SK-N-MC (cell line): ENCODE measurements at regions not wholly inside any gene's neighbourhood (a gene's known extent, or its start where the extent isn't known, plus 50 kb on each side); places are given as distances from the start of the nearest gene placed in this dataset.

ENCODE experiments used
- DNase-seq: peaks from one replicate; pipeline ENCODE4 v3.0.0-alpha.2; 2011; ENCODE audit warnings: low read depth, low spot score
- H3K27ac ChIP-seq: fragments of 200-600 bp; sonication (generic); 2 replicates; pipeline ENCODE4 v1.5.1; 2016; ENCODE audit warnings: mixed run types
- H3K36me3 ChIP-seq: fragments of 200-600 bp; sonication (generic); 2 replicates; pipeline ENCODE4 v1.6.1; 2017; ENCODE audit warnings: antibody characterized with exemption, low read length, mixed read lengths; ENCODE audit not compliant: insufficient read depth
- H3K4me3 ChIP-seq: fragments of 200-600 bp; sonication (generic); 2 replicates; pipeline ENCODE4 v1.5.1; 2016
- H3K9ac ChIP-seq: fragments of 200-600 bp; sonication (generic); 2 replicates; pipeline ENCODE4 v1.8.0; 2017; ENCODE audit warnings: mixed run types, mixed read lengths; ENCODE audit not compliant: insufficient read length
- H3K9me3 ChIP-seq: fragments of 200-600 bp; sonication (generic); 2 replicates; pipeline ENCODE4 v1.6.1; 2017; ENCODE audit warnings: low read depth, mild to moderate bottlenecking, antibody characterized with exemption, low read length, moderate library complexity, mixed read lengths
- EZH2 ChIP-seq: fragments of 200-600 bp; sonication (generic); IDR thresholded peaks from one replicate; pipeline ENCODE4 v1.6.1; 2017; ENCODE audit warnings: antibody characterized with exemption
- FOXP2 ChIP-seq: optimal IDR thresholded peaks from 2 replicates; pipeline ENCODE3; 2011; ENCODE audit warnings: mild to moderate bottlenecking, moderate library complexity; ENCODE audit not compliant: insufficient read depth; ENCODE audit errors: extremely low read length, control extremely low read depth
- POLR2AphosphoS5 ChIP-seq: IDR thresholded peaks from 2 replicates; pipeline ENCODE4 v1.6.1; 2012; ENCODE audit warnings: mild to moderate bottlenecking, low read depth, low read length, borderline replicate concordance

DNA sequence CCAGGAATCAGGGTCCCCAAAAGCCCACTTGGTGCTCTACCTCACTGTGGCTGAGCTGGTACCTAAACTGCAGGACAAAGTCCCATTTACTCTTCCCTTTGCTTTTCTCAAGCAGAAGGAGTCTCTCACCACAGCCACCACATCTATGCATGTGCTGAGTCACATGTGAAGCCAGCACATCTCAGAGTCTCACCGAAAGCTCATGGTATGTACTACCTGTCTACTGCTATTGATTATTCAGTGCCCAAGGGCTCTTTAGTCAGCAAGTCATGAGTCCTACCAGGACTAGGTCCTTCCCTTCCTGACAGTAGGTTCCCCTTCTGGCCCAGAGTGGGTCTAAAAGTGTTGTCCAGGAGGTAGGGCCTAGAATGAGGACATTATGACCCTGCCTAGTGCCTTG is 130.7 kb upstream of the NTRK2 start:
- Histone ChIP-seq H3K27ac (no peak overlapping the region), H3K9ac (no peak overlapping the region), H3K4me3 (no peak overlapping the region), H3K36me3 (no peaks in the 10 kb centered on the region), H3K9me3 (no peaks in the 10 kb centered on the region)
- no peak for DNase-seq
- no peak for TF ChIP-seq EZH2
- no peak for TF ChIP-seq FOXP2
- TF ChIP-seq POLR2AphosphoS5: no peak

DNA sequence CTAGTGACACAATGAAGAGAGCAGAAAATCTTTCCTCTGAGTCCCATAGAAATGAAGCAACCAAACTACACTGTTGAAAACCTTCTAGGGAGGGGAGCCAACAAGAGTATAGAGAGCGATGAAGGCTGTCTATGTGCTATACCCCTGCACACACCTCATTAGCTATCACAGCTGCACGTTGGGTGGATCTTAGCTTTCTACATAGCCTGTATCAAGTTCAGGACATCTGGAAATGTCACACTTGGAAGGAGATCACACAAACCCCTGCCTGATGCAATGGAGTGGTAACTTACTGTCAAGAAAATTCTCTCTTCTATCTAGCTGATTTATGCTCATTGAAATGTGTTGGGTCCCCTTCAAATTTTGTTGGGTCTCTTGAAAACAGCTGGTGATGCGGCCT is 127.0 kb upstream of the NTRK2 start:
- no peak overlapping the region for H3K4me3 ChIP-seq
- DNase-seq: no peak
- TF ChIP-seq EZH2 (no peak), POLR2AphosphoS5 (no peak), FOXP2 (no peak)
- no peaks in the 10 kb centered on the region for H3K36me3 ChIP-seq
- H3K9ac ChIP-seq: no peak overlapping the region
- no peaks in the 10 kb centered on the region for H3K9me3 ChIP-seq
- H3K27ac ChIP-seq: no peak overlapping the region

- no peak for DNase-seq
- no peak overlapping the region for H3K4me3 ChIP-seq
- H3K9me3 ChIP-seq: no peaks in the 10 kb centered on the region
- no peak overlapping the region for H3K27ac ChIP-seq
- TF ChIP-seq EZH2 (no peak), FOXP2 (no peak), POLR2AphosphoS5 (no peak)
- H3K36me3 ChIP-seq: no peaks in the 10 kb centered on the region
- no peak overlapping the region for H3K9ac ChIP-seq
Measured at GRCh38 chr9:84554069-84554664, 115.4 kb upstream of the NTRK2 start.

- H3K4me3 ChIP-seq: no peak overlapping the region
- H3K9me3 ChIP-seq: no peaks in the 10 kb centered on the region
- DNase-seq: no peak
- no peak overlapping the region for H3K27ac ChIP-seq
- no peak overlapping the region for H3K9ac ChIP-seq
- H3K36me3 ChIP-seq: no peaks in the 10 kb centered on the region
- TF ChIP-seq POLR2AphosphoS5 (no peak), FOXP2 (no peak), EZH2 (no peak)
Measured at GRCh38 chr9:84556556-84556955, 113.0 kb upstream of the NTRK2 start.

DNA sequence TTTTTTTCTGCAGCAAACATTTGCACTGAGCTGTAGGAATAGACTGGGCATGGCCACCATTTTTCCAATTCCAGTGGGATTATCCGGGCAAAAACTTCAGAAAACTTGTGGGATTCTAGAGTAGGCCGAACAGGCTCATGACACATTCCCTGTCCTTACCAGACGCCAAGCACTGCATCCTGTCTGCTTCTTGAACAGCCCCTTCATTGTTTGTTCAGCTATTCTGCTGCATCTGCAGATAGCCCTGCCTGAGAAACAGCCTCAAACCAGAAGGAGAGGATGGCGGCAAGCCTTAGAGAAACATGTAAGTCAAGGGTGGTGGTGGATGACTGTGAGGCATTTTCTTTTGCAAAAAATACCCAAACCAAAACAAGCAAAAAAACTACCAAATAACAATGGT is 111.8 kb upstream of the NTRK2 start:
- TF ChIP-seq EZH2 (no peak), POLR2AphosphoS5 (no peak), FOXP2 (no peak)
- H3K36me3 ChIP-seq: no peaks in the 10 kb centered on the region
- no peaks in the 10 kb centered on the region for H3K9me3 ChIP-seq
- H3K4me3 ChIP-seq: no peak overlapping the region
- H3K9ac ChIP-seq: no peak overlapping the region
- no peak overlapping the region for H3K27ac ChIP-seq
- no peak for DNase-seq

DNA sequence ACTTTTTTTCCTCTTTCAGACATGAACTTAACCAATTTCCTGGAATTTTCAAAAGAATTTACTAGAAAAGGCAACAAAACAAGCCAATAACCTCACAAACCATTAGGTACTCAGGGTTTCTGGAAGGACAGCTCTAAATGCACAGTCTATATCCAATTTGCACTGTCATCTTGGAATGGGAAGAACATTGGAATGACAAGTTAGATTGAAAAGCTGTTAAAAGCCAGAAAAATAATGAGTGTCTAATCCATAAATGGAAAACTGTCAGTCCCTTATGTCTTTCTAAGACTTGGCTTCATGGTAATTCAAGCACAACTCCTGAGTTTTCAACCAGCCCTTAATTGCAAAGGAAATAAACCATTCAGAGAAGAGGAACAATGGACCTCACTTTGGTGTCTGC is 105.8 kb upstream of the NTRK2 start:
- H3K9me3 ChIP-seq: no peaks in the 10 kb centered on the region
- H3K36me3 ChIP-seq: no peaks in the 10 kb centered on the region
- TF ChIP-seq EZH2: no peak
- no peak for TF ChIP-seq FOXP2
- TF ChIP-seq POLR2AphosphoS5: no peak
- no peak overlapping the region for H3K9ac ChIP-seq
- DNase-seq: no peak
- no peak overlapping the region for H3K27ac ChIP-seq
- H3K4me3 ChIP-seq: no peak overlapping the region

- no peak overlapping the region for H3K27ac ChIP-seq
- H3K9me3 ChIP-seq: no peaks in the 10 kb centered on the region
- H3K9ac ChIP-seq: no peak overlapping the region
- no peaks in the 10 kb centered on the region for H3K36me3 ChIP-seq
- no peak for DNase-seq
- H3K4me3 ChIP-seq: no peak overlapping the region
- TF ChIP-seq POLR2AphosphoS5 (no peak), FOXP2 (no peak), EZH2 (no peak)
Measured at GRCh38 chr9:84567805-84568204, 101.7 kb upstream of the NTRK2 start.

DNA sequence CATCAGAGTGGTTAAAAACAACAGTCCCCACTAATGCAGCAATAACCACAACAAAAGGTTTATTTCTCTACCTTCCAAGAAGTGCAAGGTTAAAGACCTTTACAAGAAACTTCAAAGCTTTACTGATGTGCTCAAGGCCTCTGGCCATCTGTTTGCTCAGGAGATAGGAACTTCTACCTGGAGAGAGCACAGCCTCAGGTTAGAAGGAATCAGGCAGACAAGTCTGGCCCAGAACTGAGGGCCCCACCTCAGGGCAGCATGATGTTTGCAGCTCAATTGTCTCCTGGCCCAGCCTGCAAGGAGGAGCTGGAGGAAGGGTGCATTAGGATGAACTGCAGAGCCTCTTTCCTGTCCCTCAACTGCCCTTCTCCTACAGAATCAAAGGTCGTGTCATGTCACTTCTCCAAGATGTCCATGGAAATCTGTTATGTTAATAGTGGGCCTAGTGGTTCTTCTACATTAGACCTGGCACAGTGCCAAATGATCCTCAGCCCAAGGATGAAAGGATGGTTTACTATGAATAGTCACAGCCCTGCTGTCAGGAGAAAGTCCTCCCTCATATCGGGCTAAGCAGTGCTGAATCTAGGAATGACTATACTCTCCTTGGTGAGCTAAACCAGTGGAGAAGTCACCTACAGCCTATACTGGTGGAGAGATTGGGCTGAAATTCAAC is 98.9 kb upstream of the NTRK2 start:
- Histone ChIP-seq H3K36me3 (no peaks in the 10 kb centered on the region), H3K9me3 (no peaks in the 10 kb centered on the region), H3K4me3 (no peak overlapping the region), H3K27ac (no peak overlapping the region), H3K9ac (no peak overlapping the region)
- TF ChIP-seq FOXP2 (no peak), EZH2 (no peak), POLR2AphosphoS5 (no peak)
- DNase-seq: no peak

DNA sequence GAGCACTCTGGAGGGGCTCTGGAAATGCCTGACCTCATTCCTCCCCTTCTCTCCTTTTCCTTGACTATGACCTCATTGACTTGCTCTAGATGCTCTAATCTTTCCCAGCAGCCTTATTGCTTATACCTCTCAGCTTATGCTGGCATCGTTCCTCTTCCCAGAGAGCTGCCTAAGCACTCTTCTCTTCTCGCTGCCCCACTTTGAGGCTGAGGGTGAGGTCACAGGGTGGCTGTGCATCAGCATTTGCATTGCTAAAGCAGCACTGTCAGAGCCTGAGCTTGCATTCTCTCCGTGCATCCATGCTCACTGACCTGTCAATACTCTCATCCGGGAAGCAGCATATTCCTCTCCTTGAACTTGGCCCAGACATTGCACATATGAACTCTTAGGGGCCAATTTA is 96.4 kb upstream of the NTRK2 start:
- no peaks in the 10 kb centered on the region for H3K9me3 ChIP-seq
- no peak for DNase-seq
- H3K9ac ChIP-seq: no peak overlapping the region
- H3K4me3 ChIP-seq: no peak overlapping the region
- no peaks in the 10 kb centered on the region for H3K36me3 ChIP-seq
- TF ChIP-seq EZH2 (no peak), POLR2AphosphoS5 (no peak), FOXP2 (no peak)
- H3K27ac ChIP-seq: no peak overlapping the region
